HEK293 (cell line): ENCODE measurements at regions not wholly inside any gene's neighbourhood (a gene's known extent, or its start where the extent isn't known, plus 50 kb on each side); places are given as distances from the start of the nearest gene placed in this dataset.

ENCODE experiments used
- MYNN ChIP-seq: fragments of 450-650 bp; formaldehyde crosslinking; IDR thresholded peaks from 2 replicates; pipeline ENCODE4 v1.5.1; 2016; ENCODE audit warnings: missing biosample characterization, missing genetic modification characterization, borderline replicate concordance
- ZBTB44 ChIP-seq: fragments of 450-650 bp; IDR thresholded peaks from 2 replicates; pipeline ENCODE4 v1.5.1; 2018; ENCODE audit warnings: missing biosample characterization, mild to moderate bottlenecking, missing genetic modification characterization
- ZNF2 ChIP-seq: fragments of 450-650 bp; formaldehyde crosslinking; IDR thresholded peaks from 2 replicates; pipeline ENCODE4 v1.5.1; 2016; ENCODE audit warnings: missing biosample characterization, missing genetic modification characterization
- ZNF354C ChIP-seq: fragments of 450-650 bp; formaldehyde crosslinking; IDR thresholded peaks from 2 replicates; pipeline ENCODE4 v1.5.1; 2016; ENCODE audit warnings: missing biosample characterization, missing genetic modification characterization, low read depth, borderline replicate concordance
- ZNF530 ChIP-seq: fragments of 450-650 bp; formaldehyde crosslinking; IDR thresholded peaks from 2 replicates; pipeline ENCODE4 v1.5.1; 2016; ENCODE audit warnings: low read depth, missing biosample characterization, missing genetic modification characterization
- ZNF621 ChIP-seq: fragments of 450-650 bp; formaldehyde crosslinking; IDR thresholded peaks from 2 replicates; pipeline ENCODE4 v1.5.1; 2017; ENCODE audit warnings: missing biosample characterization, missing genetic modification characterization
- ZNF768 ChIP-seq: fragments of 450-650 bp; formaldehyde crosslinking; IDR thresholded peaks from 2 replicates; pipeline ENCODE4 v1.5.1; 2018; ENCODE audit warnings: missing biosample characterization, mild to moderate bottlenecking, missing genetic modification characterization
- TF ChIP-seq, protein P1 (sequence below): fragments of 450-650 bp; formaldehyde crosslinking; IDR thresholded peaks from 2 replicates; pipeline ENCODE4 v1.5.1; 2016; ENCODE audit warnings: missing biosample characterization, missing genetic modification characterization
- TF ChIP-seq, protein P2 (sequence below): fragments of 450-650 bp; formaldehyde crosslinking; IDR thresholded peaks from 2 replicates; pipeline ENCODE4 v1.5.1; 2016; ENCODE audit warnings: missing biosample characterization, missing genetic modification characterization
- TF ChIP-seq, protein P3 (sequence below): fragments of 450-650 bp; formaldehyde crosslinking; IDR thresholded peaks from 2 replicates; pipeline ENCODE4 v1.5.1; 2017; ENCODE audit warnings: missing biosample characterization, missing genetic modification characterization

DNA sequence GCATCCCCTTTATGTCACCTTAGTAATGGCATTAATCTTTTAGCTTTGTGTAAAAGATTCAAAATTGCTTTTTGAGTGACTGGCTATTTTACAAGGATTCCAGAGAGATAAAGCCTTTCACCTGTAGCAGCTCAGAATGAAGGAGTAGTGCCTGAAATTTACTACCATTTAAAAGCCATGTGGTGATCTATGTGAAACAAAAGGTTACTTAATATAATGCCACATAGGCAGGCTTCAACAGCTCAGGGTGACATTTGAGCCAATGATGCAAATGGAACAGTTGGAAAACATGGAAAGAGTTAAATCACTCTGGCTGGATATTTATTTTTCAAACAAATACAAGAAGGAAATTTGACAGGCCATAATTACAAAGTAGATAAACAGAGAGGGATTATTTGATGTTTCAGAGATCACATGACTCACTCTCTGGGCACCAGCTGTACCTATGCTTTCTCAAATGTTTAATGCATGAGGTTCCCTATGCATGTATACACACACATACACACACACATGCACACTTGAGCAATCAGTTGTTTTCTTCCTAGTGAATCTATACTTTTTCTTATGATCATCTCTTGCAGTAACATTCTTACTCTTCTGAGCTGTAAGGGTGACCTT lies 171.5 kb downstream of the ZMAT3 start:
- TF ChIP-seq, protein P1, sequence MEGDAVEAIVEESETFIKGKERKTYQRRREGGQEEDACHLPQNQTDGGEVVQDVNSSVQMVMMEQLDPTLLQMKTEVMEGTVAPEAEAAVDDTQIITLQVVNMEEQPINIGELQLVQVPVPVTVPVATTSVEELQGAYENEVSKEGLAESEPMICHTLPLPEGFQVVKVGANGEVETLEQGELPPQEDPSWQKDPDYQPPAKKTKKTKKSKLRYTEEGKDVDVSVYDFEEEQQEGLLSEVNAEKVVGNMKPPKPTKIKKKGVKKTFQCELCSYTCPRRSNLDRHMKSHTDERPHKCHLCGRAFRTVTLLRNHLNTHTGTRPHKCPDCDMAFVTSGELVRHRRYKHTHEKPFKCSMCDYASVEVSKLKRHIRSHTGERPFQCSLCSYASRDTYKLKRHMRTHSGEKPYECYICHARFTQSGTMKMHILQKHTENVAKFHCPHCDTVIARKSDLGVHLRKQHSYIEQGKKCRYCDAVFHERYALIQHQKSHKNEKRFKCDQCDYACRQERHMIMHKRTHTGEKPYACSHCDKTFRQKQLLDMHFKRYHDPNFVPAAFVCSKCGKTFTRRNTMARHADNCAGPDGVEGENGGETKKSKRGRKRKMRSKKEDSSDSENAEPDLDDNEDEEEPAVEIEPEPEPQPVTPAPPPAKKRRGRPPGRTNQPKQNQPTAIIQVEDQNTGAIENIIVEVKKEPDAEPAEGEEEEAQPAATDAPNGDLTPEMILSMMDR (tag by site-specific recombination): no peak
- no peak for TF ChIP-seq MYNN
- no peak for TF ChIP-seq ZNF530 (tag by site-specific recombination)
- TF ChIP-seq ZBTB44 (tag by site-specific recombination): no peak
- TF ChIP-seq, protein P2, sequence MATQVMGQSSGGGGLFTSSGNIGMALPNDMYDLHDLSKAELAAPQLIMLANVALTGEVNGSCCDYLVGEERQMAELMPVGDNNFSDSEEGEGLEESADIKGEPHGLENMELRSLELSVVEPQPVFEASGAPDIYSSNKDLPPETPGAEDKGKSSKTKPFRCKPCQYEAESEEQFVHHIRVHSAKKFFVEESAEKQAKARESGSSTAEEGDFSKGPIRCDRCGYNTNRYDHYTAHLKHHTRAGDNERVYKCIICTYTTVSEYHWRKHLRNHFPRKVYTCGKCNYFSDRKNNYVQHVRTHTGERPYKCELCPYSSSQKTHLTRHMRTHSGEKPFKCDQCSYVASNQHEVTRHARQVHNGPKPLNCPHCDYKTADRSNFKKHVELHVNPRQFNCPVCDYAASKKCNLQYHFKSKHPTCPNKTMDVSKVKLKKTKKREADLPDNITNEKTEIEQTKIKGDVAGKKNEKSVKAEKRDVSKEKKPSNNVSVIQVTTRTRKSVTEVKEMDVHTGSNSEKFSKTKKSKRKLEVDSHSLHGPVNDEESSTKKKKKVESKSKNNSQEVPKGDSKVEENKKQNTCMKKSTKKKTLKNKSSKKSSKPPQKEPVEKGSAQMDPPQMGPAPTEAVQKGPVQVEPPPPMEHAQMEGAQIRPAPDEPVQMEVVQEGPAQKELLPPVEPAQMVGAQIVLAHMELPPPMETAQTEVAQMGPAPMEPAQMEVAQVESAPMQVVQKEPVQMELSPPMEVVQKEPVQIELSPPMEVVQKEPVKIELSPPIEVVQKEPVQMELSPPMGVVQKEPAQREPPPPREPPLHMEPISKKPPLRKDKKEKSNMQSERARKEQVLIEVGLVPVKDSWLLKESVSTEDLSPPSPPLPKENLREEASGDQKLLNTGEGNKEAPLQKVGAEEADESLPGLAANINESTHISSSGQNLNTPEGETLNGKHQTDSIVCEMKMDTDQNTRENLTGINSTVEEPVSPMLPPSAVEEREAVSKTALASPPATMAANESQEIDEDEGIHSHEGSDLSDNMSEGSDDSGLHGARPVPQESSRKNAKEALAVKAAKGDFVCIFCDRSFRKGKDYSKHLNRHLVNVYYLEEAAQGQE: no peak
- TF ChIP-seq ZNF768 (tag by site-specific recombination): no peak
- TF ChIP-seq, protein P3, sequence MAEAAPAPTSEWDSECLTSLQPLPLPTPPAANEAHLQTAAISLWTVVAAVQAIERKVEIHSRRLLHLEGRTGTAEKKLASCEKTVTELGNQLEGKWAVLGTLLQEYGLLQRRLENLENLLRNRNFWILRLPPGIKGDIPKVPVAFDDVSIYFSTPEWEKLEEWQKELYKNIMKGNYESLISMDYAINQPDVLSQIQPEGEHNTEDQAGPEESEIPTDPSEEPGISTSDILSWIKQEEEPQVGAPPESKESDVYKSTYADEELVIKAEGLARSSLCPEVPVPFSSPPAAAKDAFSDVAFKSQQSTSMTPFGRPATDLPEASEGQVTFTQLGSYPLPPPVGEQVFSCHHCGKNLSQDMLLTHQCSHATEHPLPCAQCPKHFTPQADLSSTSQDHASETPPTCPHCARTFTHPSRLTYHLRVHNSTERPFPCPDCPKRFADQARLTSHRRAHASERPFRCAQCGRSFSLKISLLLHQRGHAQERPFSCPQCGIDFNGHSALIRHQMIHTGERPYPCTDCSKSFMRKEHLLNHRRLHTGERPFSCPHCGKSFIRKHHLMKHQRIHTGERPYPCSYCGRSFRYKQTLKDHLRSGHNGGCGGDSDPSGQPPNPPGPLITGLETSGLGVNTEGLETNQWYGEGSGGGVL: no peak
- no peak for TF ChIP-seq ZNF621 (tag by site-specific recombination)
- TF ChIP-seq ZNF2 (tag by site-specific recombination): no peak
- no peak for TF ChIP-seq ZNF354C (tag by site-specific recombination)
